Stromal cell of bone marrow (primary cell): ENCODE measurements at regions not wholly inside any gene's neighbourhood (a gene's known extent, or its start where the extent isn't known, plus 50 kb on each side); places are given as distances from the start of the nearest gene placed in this dataset.

Source experiments
- DNase-seq: peaks from one replicate; pipeline ENCODE4 v3.0.0-alpha.2; 2012; ENCODE audit warnings: low read depth

DNA sequence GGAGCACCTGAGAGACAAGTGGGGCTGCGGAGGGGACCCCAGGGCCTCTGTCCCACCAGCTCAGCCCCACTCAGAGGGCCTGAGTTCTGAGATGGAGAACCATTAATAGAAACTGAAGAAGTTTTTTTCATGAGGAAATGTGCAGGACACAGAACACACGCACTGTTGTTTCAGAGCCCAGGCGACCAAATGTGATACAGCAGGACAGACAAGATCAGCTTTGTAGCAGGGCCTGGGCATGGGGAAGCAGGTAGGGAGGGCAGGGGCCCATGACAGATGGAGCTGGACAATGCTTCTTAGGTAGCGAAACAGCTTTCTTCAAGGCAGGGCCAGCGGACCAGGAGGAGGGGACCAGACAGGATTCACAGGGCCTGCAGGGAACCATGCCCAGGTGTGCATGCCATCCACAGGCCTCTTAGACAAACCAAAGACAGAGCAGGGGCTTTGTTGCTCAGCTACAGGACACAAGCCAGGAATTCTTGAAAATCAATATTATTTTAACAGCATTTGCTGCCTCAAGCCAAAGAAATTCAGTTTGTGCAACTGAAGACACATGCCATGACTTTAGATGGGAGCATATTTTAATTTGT is 252.8 kb upstream of the GYPC start:
- DNase-seq = no peak

DNA sequence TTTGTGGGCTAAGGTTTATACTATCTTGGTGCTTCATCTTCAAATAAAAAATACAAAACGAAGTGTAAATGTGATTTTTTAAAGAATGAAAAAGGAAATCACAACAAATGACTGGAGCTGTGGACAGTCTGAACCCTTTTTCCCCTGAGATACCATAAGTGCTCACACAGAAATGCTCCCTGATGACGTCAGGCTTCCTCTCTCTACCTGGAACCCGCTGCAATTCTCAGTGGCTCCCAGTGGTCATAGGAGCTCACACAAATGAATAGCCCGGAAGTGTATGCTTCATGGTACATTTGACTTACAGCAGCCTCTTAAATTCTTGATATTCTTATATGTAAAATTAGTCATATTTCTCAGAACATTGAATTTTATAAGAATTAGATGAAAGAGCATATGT is 249.7 kb upstream of the GYPC start:
- DNase-seq = no peak

- DNase-seq = no peak
Measured at GRCh38 chr2:126408671-126409070, 247.3 kb upstream of the GYPC start.

DNA sequence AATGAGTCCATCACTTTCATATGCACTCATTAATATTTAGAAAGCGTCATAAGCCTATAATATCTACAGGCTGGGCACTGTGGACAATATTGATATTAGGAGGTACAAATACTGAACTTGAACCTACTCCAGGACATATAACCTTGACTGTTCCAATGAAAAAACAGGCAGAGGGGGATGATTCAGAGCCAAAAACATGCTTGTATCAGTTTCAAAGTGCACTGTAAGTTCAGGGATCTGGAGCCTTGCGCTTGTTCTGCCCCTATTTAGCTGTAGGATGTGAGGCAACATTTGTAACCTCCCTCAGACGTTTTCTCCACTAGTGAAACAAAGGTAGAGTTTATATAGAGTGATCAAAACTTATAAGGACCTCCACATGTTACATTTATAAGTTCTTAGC is 246.1 kb upstream of the GYPC start:
- DNase-seq = no peak

- DNase-seq = no peak
Measured at GRCh38 chr2:126413079-126413478, 242.9 kb upstream of the GYPC start.

DNA sequence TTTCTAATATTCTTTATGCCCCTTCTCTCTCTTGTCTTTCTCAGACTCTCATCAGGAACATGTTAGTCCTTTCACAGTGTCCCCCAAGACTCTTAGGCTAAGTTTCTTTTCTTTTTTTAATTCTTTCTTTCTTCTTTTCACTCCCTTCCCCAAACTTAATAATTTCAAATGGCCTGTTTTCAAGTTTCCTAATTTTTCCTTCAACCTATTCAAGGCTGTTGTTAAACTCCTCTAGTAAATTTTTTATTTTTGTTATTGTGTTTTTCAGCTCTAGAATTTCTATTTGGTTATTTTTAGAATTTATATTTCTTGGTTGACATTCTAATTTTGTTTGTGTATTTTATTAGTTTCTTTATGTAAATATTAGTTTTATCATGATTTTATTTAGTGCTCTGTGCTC is 236.6 kb upstream of the GYPC start:
- DNase-seq = no peak

GRCh38 chr2:126425943-126426342 is 230.0 kb upstream of the GYPC start:
- no peak for DNase-seq

- DNase-seq = no peak
Measured at GRCh38 chr2:126429103-126429502, 226.9 kb upstream of the GYPC start.

DNA sequence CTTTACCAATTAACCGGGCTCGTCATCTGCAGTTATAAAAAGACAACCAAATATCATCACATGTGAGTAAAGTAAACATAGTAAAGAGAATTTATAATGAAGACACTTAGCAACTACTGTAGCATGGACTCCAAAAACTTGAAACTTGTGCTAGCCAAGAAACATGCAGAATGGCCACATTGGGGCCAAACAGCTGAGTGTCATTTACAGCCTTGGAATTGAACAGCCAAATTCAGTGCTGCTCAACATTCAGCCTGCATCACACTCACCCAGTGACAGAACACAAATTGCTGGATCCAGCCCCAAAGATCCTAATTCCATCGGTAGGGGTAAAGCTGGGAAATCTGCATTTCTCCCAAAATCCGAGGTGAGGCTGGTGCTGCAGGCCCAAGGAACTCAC is 224.8 kb upstream of the GYPC start:
- no peak for DNase-seq

GRCh38 chr2:126436411-126436810 is 219.5 kb upstream of the GYPC start:
- DNase-seq = no peak

GRCh38 chr2:126437016-126437415 is 218.9 kb upstream of the GYPC start:
- no peak for DNase-seq

GRCh38 chr2:126444512-126444911 is 211.4 kb upstream of the GYPC start:
- DNase-seq = no peak

DNA sequence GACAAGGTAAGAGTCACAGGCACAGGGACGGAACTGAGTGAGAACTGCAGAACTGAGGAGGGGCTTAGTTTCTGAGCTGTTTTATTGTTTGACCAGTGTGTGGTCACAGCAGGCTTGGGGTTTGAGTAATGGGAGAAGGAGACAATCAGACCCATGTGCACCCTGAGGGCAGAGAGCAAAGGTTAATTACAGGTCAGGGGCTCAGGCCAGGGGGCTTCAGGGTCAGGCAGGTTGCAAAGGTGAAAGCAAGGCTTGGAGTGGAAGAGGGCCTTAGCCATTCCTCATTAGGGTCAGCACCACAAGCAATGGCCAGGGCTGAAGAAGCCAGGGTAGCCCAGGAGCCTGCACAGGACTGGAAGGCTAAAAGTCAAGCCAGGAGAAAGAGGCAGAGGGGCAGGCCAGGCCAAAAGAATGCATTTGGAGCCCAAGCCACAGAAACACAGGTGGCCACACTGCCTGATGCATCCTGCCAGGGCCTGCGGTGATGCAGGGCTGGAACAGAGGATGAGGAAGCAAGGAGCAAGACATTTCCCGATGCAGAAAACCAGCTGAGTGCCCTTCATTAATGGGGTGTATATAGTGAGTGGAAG is 209.8 kb upstream of the GYPC start:
- no peak for DNase-seq

- no peak for DNase-seq
Measured at GRCh38 chr2:126448611-126449010, 207.3 kb upstream of the GYPC start.

DNA sequence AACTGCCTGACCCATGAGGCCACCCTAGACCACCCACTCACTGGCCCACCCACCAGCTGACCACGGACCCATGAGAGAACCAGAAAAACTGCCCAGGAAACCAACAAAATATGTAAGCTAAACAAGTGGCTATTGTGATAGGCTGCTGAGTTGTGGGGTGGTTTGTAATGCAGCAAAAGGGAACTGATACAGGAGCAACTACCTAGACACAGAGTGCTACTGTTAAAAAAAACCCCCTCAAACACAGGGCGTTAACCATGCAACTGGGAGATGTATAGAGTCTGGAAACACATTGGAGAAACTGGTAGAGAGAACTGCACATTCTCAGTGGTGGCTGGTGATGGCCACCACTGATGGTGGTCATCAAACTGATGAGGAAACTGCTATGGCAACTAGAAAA is 206.3 kb upstream of the GYPC start:
- DNase-seq = no peak

- no peak for DNase-seq
Measured at GRCh38 chr2:126463892-126464674, 191.9 kb upstream of the GYPC start.

- no peak for DNase-seq
Measured at GRCh38 chr2:126467367-126468054, 188.4 kb upstream of the GYPC start.

GRCh38 chr2:126475031-126475430 is 180.9 kb upstream of the GYPC start:
- DNase-seq = no peak

- DNase-seq = no peak
Measured at GRCh38 chr2:126476691-126477090, 179.3 kb upstream of the GYPC start.

- DNase-seq = no peak
Measured at GRCh38 chr2:126480033-126480432, 175.9 kb upstream of the GYPC start.

- DNase-seq = no peak
Measured at GRCh38 chr2:126482582-126483464, 173.1 kb upstream of the GYPC start.

GRCh38 chr2:126494593-126494992 is 161.4 kb upstream of the GYPC start:
- no peak for DNase-seq
